ENCODE measurements at regions not wholly inside any gene's neighbourhood (a gene's known extent, or its start where the extent isn't known, plus 50 kb on each side); places are given as distances from the start of the nearest gene placed in this dataset.

DNA sequence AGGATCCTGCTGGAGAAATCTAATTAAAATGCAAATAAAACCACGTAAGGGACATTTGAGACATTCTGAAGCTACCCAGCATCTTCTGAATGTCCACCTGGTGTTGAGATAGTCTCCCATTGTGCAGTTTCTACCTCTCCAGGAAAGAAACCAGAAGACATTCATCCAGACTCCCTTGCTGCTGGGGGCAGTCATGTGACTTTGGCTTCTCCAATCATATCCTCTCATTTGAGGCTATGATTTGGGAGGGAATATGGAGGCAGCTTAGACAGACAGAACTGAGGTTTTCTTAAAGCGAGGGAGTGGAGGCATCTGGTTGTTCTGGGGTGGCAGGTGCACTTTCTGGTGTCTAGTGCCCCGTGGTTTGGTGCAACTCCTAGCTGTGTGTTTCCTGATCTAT, 315.2 kb upstream of the SULF2 start:
- DNase-seq = no peak

GRCh38 chr20:48098866-48099265, 313.6 kb upstream of the SULF2 start:
- DNase-seq = no peak

DNA sequence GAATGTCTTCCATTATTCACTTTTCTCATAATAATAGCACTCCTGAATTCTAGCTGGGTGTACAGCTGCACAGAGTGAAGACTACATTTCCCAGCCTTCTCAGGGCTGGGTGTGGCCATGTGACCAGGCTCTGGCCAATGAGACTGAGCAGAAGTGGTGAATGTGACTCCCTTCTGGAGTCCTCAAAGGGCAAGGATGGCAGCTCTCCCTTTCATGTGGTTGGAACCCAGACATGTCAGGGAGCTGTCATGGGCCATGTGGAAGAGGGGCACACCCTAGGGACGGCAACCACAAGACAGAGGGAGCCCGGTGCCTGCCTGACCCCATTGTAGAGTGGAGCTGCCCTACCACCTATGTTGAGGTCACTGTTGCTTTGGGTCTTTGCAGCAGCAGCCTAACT, 312.8 kb upstream of the SULF2 start:
- DNase-seq = no peak

- DNase-seq = no peak
These were observed 311.9 kb upstream of the SULF2 start for GRCh38 chr20:48096957-48097890.

GRCh38 chr20:48096212-48096875, 311.1 kb upstream of the SULF2 start:
- DNase-seq = no peak

- DNase-seq = no peak
These were observed 309.7 kb upstream of the SULF2 start for GRCh38 chr20:48094944-48095343.

GRCh38 chr20:48094196-48094749, 309.0 kb upstream of the SULF2 start:
- DNase-seq = no peak

- no peak for DNase-seq
These were observed 307.5 kb upstream of the SULF2 start for GRCh38 chr20:48092596-48093280.

DNA sequence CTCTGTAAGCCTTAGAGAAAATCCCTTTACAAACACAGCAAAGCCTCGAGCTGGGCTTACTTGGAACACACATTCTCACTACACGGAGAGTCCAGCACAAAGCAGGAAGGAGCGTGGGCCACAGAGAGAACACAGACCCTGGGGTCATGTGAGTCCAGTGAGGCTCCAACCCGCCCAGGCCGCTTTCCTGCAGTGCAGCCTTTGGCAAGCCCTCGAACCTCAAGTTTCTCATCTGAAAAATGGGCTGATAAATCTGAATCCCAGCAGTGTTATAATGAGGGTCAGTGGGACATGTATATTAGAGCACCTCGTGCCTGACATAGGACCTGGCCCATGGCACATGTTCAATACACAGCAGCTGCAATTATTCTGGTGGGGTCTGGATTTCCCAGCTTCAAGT, 305.5 kb upstream of the SULF2 start:
- DNase-seq = no peak

- DNase-seq = no peak
These were observed 305.0 kb upstream of the SULF2 start for GRCh38 chr20:48090314-48090713.

DNA sequence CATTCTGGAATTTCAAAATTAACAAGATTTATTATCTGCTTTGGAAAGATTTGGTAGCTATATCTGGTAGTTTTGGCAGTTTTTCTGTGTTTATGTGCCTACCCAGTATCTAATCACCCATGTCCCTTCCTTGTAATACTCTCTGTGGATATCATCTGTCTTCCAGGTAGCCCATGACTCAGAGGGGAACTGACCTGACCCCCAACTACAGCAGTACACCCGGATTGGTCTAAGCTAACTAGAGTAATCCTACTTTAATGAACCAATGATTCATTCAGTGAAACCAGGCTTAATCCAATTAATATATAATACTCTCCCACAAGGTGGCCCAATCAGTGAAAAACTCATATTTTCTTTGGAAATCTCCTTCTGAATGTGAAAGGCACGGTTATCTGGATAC, 295.3 kb upstream of the SULF2 start:
- no peak for DNase-seq

DNA sequence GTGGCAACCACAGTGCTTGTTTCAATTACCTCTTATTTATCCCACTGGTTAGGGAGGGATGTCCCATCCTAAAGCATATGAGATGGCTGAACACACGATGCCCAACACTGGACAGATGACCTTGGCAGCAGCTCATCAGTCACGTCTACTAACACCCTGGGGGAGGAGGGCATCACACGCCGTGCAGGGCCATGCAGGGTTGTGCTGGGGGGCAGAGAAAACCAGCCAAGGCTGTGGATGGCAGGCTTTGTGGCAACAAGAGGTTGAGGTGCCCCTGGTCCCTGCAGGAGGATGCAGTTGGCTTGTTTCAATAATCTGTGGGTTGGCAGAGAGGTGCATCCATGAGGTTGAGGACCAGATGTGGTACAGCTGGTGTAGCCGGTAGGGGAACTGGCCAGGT, 293.7 kb upstream of the SULF2 start:
- no peak for DNase-seq

GRCh38 chr20:48076747-48077146, 291.5 kb upstream of the SULF2 start:
- no peak for DNase-seq

DNA sequence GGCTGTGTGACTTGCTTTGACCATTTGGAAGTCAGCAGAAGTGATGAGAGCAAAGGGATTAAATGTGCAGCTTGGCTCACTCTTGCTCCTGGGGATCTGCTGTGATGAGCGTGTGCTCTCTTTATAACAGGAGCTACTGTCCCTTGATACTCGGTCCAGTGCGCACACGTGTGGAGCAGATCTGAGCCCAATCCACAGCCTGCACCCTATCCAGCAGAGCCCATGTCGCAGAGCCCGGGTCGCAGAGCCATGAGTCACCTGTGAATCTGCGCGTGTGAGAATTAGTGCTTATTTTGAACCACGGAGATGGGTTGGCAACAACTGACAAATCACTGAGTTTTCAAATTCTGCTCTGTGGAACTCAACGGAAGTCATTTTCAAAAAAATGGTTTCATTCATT, 291.0 kb upstream of the SULF2 start:
- DNase-seq = no peak

DNA sequence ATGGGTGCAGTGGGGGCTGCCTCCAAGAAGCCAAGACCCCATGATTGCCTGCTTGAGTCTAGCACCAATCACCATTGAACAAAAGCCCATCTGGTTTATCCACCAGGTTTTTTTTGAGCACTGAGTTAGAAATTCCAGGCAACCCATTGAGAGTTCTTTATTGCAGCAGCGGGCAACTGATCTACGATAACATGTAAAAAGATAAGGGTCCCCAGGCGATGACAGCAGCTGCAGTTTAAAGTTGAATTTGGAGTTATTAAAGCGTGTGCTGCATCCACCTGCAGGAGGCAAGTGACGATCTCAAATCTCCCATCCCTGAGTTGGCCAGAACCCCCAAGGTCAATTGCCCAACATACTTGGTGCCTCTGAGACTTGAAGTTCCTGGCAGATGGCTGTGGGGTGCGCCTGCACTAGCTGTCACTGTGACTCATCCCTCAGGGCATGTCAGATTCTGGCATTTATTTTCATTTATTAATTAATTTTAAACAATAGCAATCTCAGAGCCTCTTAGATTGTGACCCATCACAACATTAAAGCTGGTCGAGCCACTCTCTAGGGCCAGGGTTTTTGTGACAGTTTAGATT, 290.4 kb upstream of the SULF2 start:
- DNase-seq = no peak

DNA sequence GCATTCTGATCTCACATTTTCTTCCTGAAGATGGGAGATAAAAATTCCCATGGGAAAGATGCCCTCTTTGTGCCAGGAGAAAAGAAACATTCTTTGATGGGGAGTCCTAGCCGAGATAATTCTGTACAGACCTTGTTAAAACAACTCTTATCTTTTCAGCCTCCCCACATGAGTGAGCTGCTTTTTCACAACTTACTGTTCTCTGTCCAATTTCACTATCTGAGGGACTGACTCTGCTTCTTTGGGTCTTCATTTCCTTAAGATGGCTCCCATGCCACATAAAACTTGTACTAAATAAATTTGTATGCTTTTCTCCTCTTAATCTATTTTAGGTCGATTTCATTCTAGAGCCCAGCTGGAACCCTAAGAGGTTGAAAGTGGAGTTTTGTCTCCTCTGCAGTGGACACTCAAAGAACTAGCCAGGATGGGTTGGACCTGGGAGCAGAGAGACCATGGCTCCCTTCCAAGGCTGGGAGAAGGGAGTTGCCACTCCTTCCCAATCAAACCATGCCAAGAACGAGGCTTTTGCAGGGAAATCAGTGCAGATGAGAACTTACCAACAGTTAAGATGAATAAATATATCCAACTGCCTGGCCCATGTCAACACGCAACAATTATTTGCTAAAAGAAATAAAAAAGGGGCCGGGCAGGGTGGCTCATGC, 285.8 kb upstream of the SULF2 start:
- no peak for DNase-seq

DNA sequence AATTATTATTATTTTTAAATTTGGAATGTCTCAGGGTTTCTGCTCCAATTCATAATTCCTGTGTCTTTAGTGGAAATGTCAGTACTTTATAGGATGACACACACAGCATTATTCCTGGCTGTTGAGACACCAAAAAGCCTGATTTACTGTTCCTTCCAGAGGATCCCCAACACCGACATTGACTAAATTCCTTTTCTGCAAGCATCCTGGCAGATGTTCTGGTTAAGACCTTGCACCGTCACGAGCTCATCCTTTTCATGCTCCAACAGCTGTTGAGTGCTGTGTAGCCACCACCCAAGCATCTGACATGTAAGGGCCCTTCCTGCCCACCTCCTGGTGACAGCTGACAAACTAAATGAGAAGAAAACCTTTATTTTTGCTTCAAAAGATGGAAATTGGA, 284.3 kb upstream of the SULF2 start:
- DNase-seq = no peak

DNA sequence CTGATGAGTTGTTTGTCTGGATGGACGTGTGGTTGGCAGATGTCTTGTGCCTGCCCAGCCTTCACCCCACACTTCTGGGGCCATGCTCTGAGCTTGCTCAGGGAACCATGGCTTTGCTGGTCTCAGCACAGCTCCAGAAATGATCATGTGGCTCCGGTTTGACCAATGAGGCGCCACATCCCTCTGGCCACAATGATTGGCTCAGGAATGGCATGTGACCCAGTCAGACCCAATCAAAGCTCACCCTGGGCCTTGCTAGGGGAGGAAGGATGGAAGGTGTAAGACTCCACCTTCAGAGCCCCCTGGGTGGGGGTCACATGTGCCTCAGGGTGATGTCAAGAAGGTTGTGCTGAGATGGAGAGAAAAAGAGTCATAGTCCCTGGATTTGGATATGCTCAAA, 281.6 kb upstream of the SULF2 start:
- no peak for DNase-seq

DNA sequence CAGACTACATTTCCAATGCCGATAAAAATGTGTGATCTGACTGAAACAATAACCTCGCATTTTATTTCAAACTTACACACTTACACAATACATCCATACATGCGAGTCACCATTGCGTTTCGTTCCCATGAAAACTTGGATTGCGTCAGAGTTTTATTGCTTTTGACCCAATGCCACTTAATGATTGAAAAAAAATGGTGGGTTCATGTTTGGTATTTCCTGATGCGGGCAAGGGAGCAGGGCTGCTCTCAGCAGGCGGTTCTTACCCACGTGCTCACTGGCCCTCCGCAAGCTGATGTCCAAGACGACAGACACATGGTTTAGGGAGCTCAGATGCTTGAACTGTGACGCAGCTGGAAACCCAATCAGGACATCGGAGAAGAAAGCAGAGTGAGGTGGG, 281.0 kb upstream of the SULF2 start:
- no peak for DNase-seq

GRCh38 chr20:48065833-48066232, 280.6 kb upstream of the SULF2 start:
- no peak for DNase-seq

DNA sequence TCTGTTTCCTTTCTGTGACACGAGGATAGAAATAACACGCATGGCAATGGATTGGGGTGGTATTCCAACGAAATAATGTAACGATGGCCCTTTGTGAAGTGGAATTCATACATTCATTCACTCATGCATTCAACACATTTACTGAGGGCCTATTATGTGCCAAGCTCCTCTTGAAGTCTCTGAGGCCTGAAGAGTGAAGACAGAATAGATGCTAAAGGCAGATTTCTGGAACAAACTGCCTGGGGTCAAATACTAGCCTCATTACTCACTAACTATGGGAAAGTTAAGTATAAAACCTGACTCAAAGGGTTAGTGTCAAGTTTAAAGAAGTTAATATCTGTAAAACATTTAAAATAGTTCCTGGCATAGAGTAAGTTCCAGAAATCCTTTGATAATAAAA, 279.6 kb upstream of the SULF2 start:
- DNase-seq = no peak

DNA sequence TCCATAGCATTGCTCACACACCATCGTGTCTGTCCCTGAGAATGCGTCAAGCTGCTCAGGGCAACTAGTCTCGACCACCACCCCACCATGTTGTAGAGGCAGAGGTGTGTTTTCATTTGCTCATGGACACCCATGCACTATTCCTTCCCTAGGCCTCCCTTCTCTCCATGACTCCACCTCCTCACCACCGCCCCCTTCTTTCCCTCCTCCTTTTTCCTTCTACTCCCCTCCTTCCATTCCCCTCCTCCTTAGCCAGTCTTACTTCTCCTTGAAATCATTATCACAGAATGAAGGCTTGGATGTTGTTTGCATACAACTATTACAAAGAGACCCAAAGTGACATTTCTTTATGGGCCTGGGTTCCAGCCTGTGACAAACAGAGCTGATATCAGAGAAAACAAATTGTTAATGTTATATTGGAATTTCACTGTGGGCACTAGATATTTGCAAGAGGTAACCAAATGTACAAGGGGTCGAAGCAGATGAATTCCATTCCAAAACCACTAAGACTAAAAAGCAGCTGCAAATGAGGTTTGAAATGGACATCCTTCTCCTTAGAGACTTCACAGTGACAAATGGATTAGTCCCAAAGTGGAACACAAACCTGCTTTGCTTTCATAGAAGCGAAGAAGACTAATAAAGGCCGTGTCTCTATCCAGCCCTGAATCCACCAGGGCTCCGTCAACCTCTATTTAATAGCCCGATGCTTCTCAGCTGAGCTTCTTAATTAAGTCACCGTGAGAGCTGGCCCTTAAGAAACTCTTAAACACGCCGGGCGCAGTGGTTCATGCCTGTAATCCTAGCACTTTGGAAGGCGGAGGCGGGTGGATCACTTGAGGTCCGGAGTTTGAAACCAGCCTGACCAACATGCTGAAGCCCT, 275.8 kb upstream of the SULF2 start:
- DNase-seq = no peak

Measured in GDM1 (cell line).